Body of pancreas (tissue), 4 donors: ENCODE measurements at regions not wholly inside any gene's neighbourhood (a gene's known extent, or its start where the extent isn't known, plus 50 kb on each side); places are given as distances from the start of the nearest gene placed in this dataset.

Experiments used
- POLR2A ChIP-seq, 3 donors: fragments of 450-650 bp; IDR thresholded peaks; one replicate each; pipeline ENCODE4 v1.6.1; 2016; ENCODE audit warnings: antibody characterized with exemption in 3 of 3, mild to moderate bottlenecking in 2 of 3
- TF ChIP-seq, protein P1 (sequence below), 7 experiments: fragments of 450-650 bp in 4 of 7; fragments of 200-600 bp in 3 of 7; sonication (generic) in 3 of 7; IDR thresholded peaks; one replicate each; pipeline ENCODE4 v1.5.1; 2016 to 2019; ENCODE audit warnings: antibody characterized with exemption in 7 of 7

DNA sequence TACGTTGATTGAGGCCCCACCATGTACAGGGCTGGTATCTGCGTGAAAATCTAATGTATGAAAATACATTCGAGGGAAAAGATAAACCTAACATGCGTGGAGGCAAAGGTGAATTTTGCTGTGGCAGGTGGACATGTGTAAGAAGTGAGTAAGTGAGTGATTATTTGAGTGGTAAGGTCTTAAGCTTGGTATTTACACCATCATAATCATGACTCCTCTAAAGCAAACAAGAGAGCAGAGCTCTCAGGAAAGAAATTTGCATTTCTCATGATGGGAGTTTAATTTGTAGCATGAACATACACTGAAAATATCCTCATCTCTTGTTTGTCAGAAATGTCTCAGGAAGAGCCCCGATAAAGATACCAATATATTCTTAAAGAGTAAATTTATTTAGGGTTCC lies 260.6 kb downstream of the PSAT1 start:
- TF ChIP-seq, protein P1, sequence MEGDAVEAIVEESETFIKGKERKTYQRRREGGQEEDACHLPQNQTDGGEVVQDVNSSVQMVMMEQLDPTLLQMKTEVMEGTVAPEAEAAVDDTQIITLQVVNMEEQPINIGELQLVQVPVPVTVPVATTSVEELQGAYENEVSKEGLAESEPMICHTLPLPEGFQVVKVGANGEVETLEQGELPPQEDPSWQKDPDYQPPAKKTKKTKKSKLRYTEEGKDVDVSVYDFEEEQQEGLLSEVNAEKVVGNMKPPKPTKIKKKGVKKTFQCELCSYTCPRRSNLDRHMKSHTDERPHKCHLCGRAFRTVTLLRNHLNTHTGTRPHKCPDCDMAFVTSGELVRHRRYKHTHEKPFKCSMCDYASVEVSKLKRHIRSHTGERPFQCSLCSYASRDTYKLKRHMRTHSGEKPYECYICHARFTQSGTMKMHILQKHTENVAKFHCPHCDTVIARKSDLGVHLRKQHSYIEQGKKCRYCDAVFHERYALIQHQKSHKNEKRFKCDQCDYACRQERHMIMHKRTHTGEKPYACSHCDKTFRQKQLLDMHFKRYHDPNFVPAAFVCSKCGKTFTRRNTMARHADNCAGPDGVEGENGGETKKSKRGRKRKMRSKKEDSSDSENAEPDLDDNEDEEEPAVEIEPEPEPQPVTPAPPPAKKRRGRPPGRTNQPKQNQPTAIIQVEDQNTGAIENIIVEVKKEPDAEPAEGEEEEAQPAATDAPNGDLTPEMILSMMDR (IDR thresholded peaks at IDR 0.05) = no peak
- TF ChIP-seq POLR2A (IDR thresholded peaks at IDR 0.05) = no peak
